ENCODE measurements at regions not wholly inside any gene's neighbourhood (a gene's known extent, or its start where the extent isn't known, plus 50 kb on each side); places are given as distances from the start of the nearest gene placed in this dataset.

- Histone ChIP-seq H3K4me3 (ENCODE audit: low read depth, low read length) (no peak overlapping the region), H3K27me3 (ENCODE audit: control insufficient read depth, insufficient read depth, low read length) (no peaks in the 10 kb centered on the region), H3K36me3 (ENCODE audit: control insufficient read depth, insufficient read depth, low read length) (no peaks in the 10 kb centered on the region)
- TF ChIP-seq, protein P1, sequence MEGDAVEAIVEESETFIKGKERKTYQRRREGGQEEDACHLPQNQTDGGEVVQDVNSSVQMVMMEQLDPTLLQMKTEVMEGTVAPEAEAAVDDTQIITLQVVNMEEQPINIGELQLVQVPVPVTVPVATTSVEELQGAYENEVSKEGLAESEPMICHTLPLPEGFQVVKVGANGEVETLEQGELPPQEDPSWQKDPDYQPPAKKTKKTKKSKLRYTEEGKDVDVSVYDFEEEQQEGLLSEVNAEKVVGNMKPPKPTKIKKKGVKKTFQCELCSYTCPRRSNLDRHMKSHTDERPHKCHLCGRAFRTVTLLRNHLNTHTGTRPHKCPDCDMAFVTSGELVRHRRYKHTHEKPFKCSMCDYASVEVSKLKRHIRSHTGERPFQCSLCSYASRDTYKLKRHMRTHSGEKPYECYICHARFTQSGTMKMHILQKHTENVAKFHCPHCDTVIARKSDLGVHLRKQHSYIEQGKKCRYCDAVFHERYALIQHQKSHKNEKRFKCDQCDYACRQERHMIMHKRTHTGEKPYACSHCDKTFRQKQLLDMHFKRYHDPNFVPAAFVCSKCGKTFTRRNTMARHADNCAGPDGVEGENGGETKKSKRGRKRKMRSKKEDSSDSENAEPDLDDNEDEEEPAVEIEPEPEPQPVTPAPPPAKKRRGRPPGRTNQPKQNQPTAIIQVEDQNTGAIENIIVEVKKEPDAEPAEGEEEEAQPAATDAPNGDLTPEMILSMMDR (IDR thresholded peaks at IDR 0.05; ENCODE audit: insufficient read depth, low read length, poor library complexity, severe bottlenecking), result no peak
- no peak for DNase-seq (ENCODE audit: low read depth)
Observed at GRCh38 chr1:233453433-233454200, 126.1 kb downstream of the MAP3K21 start.

- no peaks in the 10 kb centered on the region for H3K36me3 ChIP-seq (ENCODE audit: control insufficient read depth, insufficient read depth, low read length)
- no peak for DNase-seq (ENCODE audit: low read depth)
- no peak overlapping the region for H3K4me3 ChIP-seq (ENCODE audit: low read depth, low read length)
- TF ChIP-seq, protein P1 (IDR thresholded peaks at IDR 0.05; ENCODE audit: insufficient read depth, low read length, poor library complexity, severe bottlenecking), result no peak
- no peaks in the 10 kb centered on the region for H3K27me3 ChIP-seq (ENCODE audit: control insufficient read depth, insufficient read depth, low read length)
Observed at GRCh38 chr1:233459470-233459945, 132.0 kb downstream of the MAP3K21 start.

DNA sequence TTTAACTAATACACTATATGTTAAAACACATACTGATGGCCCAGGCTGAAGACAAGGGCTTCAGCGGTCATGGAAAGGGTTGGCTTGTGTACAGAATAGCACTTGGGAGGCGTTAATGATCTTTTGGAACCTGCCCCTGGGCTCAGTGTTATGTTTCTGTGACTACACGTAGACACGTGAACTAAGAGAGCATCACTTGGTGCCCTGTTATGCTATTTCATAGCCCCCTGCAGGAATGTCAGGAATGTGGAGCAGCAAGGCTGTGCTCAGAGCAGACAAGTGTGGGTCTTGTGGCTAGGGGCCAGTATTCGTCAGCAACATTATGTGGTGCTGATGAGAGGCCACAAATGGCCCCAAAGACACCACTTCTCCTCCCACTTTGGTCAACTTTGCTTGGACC is 132.4 kb downstream of the MAP3K21 start:
- no peaks in the 10 kb centered on the region for H3K36me3 ChIP-seq (ENCODE audit: control insufficient read depth, insufficient read depth, low read length)
- H3K4me3 ChIP-seq (ENCODE audit: low read depth, low read length), result no peak overlapping the region
- TF ChIP-seq, protein P1 (IDR thresholded peaks at IDR 0.05; ENCODE audit: insufficient read depth, low read length, poor library complexity, severe bottlenecking), result no peak
- H3K27me3 ChIP-seq (ENCODE audit: control insufficient read depth, insufficient read depth, low read length), result no peaks in the 10 kb centered on the region
- no peak for DNase-seq (ENCODE audit: low read depth)

- Histone ChIP-seq H3K4me3 (ENCODE audit: low read depth, low read length) (no peak overlapping the region), H3K36me3 (ENCODE audit: control insufficient read depth, insufficient read depth, low read length) (no peaks in the 10 kb centered on the region), H3K27me3 (ENCODE audit: control insufficient read depth, insufficient read depth, low read length) (no peaks in the 10 kb centered on the region)
- no peak for DNase-seq (ENCODE audit: low read depth)
- TF ChIP-seq, protein P1 (IDR thresholded peaks at IDR 0.05; ENCODE audit: insufficient read depth, low read length, poor library complexity, severe bottlenecking), result no peak
Observed at GRCh38 chr1:233460692-233461091, 133.2 kb downstream of the MAP3K21 start.

DNA sequence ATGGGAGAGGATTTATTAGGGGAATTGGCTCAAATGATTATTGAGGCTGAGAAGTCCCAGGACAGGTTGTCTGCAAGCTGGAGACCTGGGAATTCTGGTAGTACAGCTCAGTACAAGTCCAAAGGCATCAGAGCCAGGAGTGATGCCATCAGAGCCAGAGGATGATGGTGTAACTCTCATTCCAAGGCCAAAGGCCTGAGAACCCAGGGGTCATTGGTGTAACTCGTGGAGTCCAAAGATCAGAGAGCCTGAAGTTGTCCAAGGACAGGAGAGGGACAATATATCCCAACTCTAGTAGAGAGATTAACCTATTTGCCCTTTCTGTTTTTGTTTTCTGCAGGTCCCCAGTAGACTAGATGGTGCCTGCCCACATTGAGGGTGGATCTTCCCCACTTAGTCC is 134.3 kb downstream of the MAP3K21 start:
- Histone ChIP-seq H3K27me3 (ENCODE audit: control insufficient read depth, insufficient read depth, low read length) (no peaks in the 10 kb centered on the region), H3K4me3 (ENCODE audit: low read depth, low read length) (no peak overlapping the region), H3K36me3 (ENCODE audit: control insufficient read depth, insufficient read depth, low read length) (no peaks in the 10 kb centered on the region)
- TF ChIP-seq, protein P1 (IDR thresholded peaks at IDR 0.05; ENCODE audit: insufficient read depth, low read length, poor library complexity, severe bottlenecking), result no peak
- no peak for DNase-seq (ENCODE audit: low read depth)

GRCh38 chr1:233463333-233463732 is 135.8 kb downstream of the MAP3K21 start:
- TF ChIP-seq, protein P1 (IDR thresholded peaks at IDR 0.05; ENCODE audit: insufficient read depth, low read length, poor library complexity, severe bottlenecking), result no peak
- no peak for DNase-seq (ENCODE audit: low read depth)
- H3K36me3 ChIP-seq (ENCODE audit: control insufficient read depth, insufficient read depth, low read length), result no peaks in the 10 kb centered on the region
- no peak overlapping the region for H3K4me3 ChIP-seq (ENCODE audit: low read depth, low read length)
- no peaks in the 10 kb centered on the region for H3K27me3 ChIP-seq (ENCODE audit: control insufficient read depth, insufficient read depth, low read length)
